A673 (cell line): ENCODE measurements at regions not wholly inside any gene's neighbourhood (a gene's known extent, or its start where the extent isn't known, plus 50 kb on each side); places are given as distances from the start of the nearest gene placed in this dataset.

Experiments
- BruUV-seq: library from RNA; stranded (reverse); fragments of 400-500 nt; replicated peaks from 2 replicates; lab custom pipeline; 2021; lab: Mats Ljungman, UMichigan
- CTCF ChIA-PET: fragments of 300-600 bp; sonication (Branson Sonifier 250); formaldehyde crosslinking; loops from one replicate; lab custom pipeline; 2022; ENCODE audit warnings: antibody characterized with exemption; lab: Charles Lee
- POLR2A ChIA-PET: fragments of 300-600 bp; sonication (Branson Sonifier 250); formaldehyde crosslinking; loops from one replicate; lab custom pipeline; 2022; ENCODE audit warnings: antibody characterized with exemption; ENCODE audit not compliant: low non-redundant PET; lab: Charles Lee
- DNase-seq: peaks from one replicate; pipeline ENCODE4 v3.0.0-alpha.2; 2015; ENCODE audit warnings: low spot score
- H3K27ac ChIP-seq: fragments of 200-600 bp; sonication (generic); 2 replicates; pipeline ENCODE4 v1.5.1; 2016; ENCODE audit warnings: mixed run types, low read depth, mild to moderate bottlenecking, mixed read lengths, antibody characterized with exemption, low read length; ENCODE audit not compliant: poor library complexity, severe bottlenecking
- H3K27me3 ChIP-seq: fragments of 200-600 bp; sonication (generic); replicated peaks from 2 replicates; pipeline ENCODE4 v1.6.1; 2017; ENCODE audit warnings: mixed run types, low read depth, mild to moderate bottlenecking, mixed read lengths, antibody characterized with exemption, low read length; ENCODE audit not compliant: insufficient read depth, poor library complexity
- H3K36me3 ChIP-seq: fragments of 200-600 bp; sonication (generic); 2 replicates; pipeline ENCODE4 v1.6.1; 2016; ENCODE audit warnings: mixed run types, mild to moderate bottlenecking, mixed read lengths, antibody characterized with exemption, low read length; ENCODE audit not compliant: insufficient read depth, poor library complexity, severe bottlenecking
- H3K4me1 ChIP-seq: fragments of 200-600 bp; sonication (generic); 2 replicates; pipeline ENCODE4 v1.6.1; 2017; ENCODE audit warnings: mixed run types, mild to moderate bottlenecking, mixed read lengths, antibody characterized with exemption, low read length; ENCODE audit not compliant: insufficient read depth, poor library complexity, severe bottlenecking
- H3K4me3 ChIP-seq: fragments of 200-600 bp; sonication (generic); 2 replicates; pipeline ENCODE4 v1.5.1; 2016; ENCODE audit warnings: low read depth, mixed run types, mild to moderate bottlenecking, mixed read lengths, low read length; ENCODE audit not compliant: poor library complexity, severe bottlenecking
- H3K9me3 ChIP-seq: fragments of 200-600 bp; sonication (generic); 2 replicates; pipeline ENCODE4 v1.6.1; 2016; ENCODE audit warnings: mixed run types, low read depth, mild to moderate bottlenecking, mixed read lengths, antibody characterized with exemption, low read length; ENCODE audit not compliant: poor library complexity, severe bottlenecking
- CTCF ChIP-seq: fragments of 300-800, 200-600 bp; sonication (generic); conservative IDR thresholded peaks from 2 replicates; pipeline ENCODE4 v1.5.1; 2017; ENCODE audit warnings: low read depth, mild to moderate bottlenecking, antibody characterized with exemption, low read length, moderate library complexity, mixed read lengths
- EZH2 ChIP-seq: fragments of 200-600 bp; sonication (generic); IDR thresholded peaks from 2 replicates; pipeline ENCODE4 v1.6.1; 2017; ENCODE audit warnings: borderline replicate concordance, low read depth, mild to moderate bottlenecking, mixed read lengths, antibody characterized with exemption, low read length; ENCODE audit not compliant: poor library complexity, severe bottlenecking
- intact Hi-C: fragments of 100-400 bp; cut with micrococcal nuclease; formaldehyde crosslinking; loops from one replicate; pipeline ENCODE4 v1.10.0; 2022; ENCODE audit not compliant: unreplicated experiment

GRCh38 chr3:26827169-26827568, 204.6 kb downstream of the LRRC3B start:
- Histone ChIP-seq H3K27ac (no peak overlapping the region), H3K27me3 (no peaks in the 10 kb centered on the region), H3K4me1 (no peaks in the 10 kb centered on the region), H3K36me3 (no peaks in the 10 kb centered on the region), H3K9me3 (peaks cover 14% of the 10 kb centered on the region), H3K4me3 (no peak overlapping the region)
- BruUV-seq: no TSS peak
- TF ChIP-seq CTCF (no peak), EZH2 (no peak)
- POLR2A ChIA-PET: no interaction called here
- DNase-seq: no peak
- CTCF ChIA-PET: no interaction called here
- intact Hi-C loops: no loop called here

- Histone ChIP-seq H3K9me3 (no peaks in the 10 kb centered on the region), H3K27me3 (no peaks in the 10 kb centered on the region), H3K4me3 (no peak overlapping the region), H3K27ac (no peak overlapping the region), H3K36me3 (no peaks in the 10 kb centered on the region), H3K4me1 (no peaks in the 10 kb centered on the region)
- ChIA-PET CTCF (no interaction called here), POLR2A (no interaction called here)
- no TSS peak for BruUV-seq
- no peak for DNase-seq
- intact Hi-C loops: no loop called here
- TF ChIP-seq EZH2 (no peak), CTCF (no peak)
Measured at GRCh38 chr3:26838026-26838425, 215.5 kb downstream of the LRRC3B start.

GRCh38 chr3:26839001-26839400, 216.4 kb downstream of the LRRC3B start:
- no peak for DNase-seq
- TF ChIP-seq CTCF: no peak
- no peak for TF ChIP-seq EZH2
- POLR2A ChIA-PET: no interaction called here
- intact Hi-C loops: no loop called here
- Histone ChIP-seq H3K27ac (no peak overlapping the region), H3K27me3 (no peaks in the 10 kb centered on the region), H3K9me3 (no peaks in the 10 kb centered on the region), H3K4me1 (no peaks in the 10 kb centered on the region), H3K4me3 (no peak overlapping the region), H3K36me3 (no peaks in the 10 kb centered on the region)
- BruUV-seq: no TSS peak
- CTCF ChIA-PET: no interaction called here
